Motor neuron (in vitro differentiated cells): ENCODE measurements at regions not wholly inside any gene's neighbourhood (a gene's known extent, or its start where the extent isn't known, plus 50 kb on each side); places are given as distances from the start of the nearest gene placed in this dataset.

Experiments
- ATAC-seq, 8 experiments: fragments of 200-7000 bp; cut with Tn5 transposase; replicated peaks in 6 of 8; 2 replicates each; pipeline ENCODE4 v1.8.0; 2021; ENCODE audit warnings: mild to moderate bottlenecking in 8 of 8, moderate library complexity in 8 of 8
- H3K27ac ChIP-seq, 2 donors: fragments of 250-450 bp; sonication (Bioruptor Pico); 2 replicates each; pipeline ENCODE4 v1.9.0; 2021; ENCODE audit warnings: antibody characterized with exemption in 2 of 2, mild to moderate bottlenecking in 2 of 2, moderate library complexity in 1 of 2
- H3K4me1 ChIP-seq, 2 donors: fragments of 250-450 bp; sonication (Bioruptor Pico); replicated peaks in 1 of 2; 2 replicates each; pipeline ENCODE4 v1.6.1; 2021; ENCODE audit warnings: antibody characterized with exemption in 2 of 2, mild to moderate bottlenecking in 2 of 2, moderate library complexity in 1 of 2
- H3K4me3 ChIP-seq, 5 donors: fragments of 250-450 bp; sonication (Bioruptor Pico); 2 replicates each; pipeline ENCODE4 v1.9.0; 2021; ENCODE audit warnings: antibody characterized with exemption in 5 of 5, mild to moderate bottlenecking in 5 of 5, moderate library complexity in 4 of 5
- WGBS, 10 experiments: fragments of 450-650 bp; shearing (Covaris generic); methylation state at CpG; one replicate each; pipeline ENCODE4 v1.0.0; 2022; 5-methylcytosine and 5-hydroxymethylcytosine counted together
- in situ Hi-C, 9 experiments: fragments of 400-800 bp; cut with MboI; loops; one replicate each; pipeline ENCODE4 v1.15.0; 2021; ENCODE audit warnings: low sequenced_read_pairs in 9 of 9, low pct_unique_long_range_greater_than_20kb in 2 of 9; ENCODE audit not compliant: unreplicated experiment in 9 of 9

DNA sequence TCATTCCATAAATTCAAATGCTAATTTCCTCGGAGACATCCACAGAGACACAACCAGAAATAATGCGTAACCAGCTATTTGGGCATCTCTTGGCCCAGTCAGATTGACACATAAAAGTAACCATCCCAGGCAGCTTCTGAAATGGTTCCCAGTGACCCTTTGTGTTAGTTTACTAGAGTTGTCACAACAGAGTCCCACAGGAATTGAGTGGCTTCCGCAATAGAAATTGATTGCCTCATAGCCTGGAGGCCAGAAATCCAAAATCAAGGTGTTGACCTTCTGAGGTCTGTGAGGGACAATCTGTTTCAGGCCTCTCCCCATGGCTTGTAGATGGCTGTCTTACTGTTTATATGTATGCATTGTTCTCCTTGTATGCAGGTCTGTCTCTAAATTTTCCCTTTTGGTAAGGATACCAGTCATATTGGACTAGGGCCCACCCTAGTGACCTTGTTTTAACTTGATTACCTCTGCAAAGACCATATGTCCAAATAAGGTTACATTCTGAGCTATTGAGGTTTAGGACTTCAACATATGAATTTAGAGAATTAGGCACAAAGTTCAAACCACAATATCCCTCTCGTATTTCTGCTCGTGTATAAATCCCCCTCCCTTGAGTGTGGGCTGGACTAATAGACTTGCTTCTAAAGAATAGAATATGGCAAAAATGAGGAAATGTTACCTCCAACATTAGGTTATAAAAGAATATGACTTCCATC, 78.2 kb upstream of the FGGY start:
- no peak for ATAC-seq
- WGBS, 10 experiments: 51 to 92% (median 68%) methylated on average over 2 to 5 of the region's 5 CpGs
- no peak overlapping the region for H3K4me3 ChIP-seq
- in situ Hi-C loops: no loop called here
- no peak overlapping the region for H3K27ac ChIP-seq
- H3K4me1 ChIP-seq: peaks cover 0 to 12% of the 10 kb centered on the region in 2 donors

DNA sequence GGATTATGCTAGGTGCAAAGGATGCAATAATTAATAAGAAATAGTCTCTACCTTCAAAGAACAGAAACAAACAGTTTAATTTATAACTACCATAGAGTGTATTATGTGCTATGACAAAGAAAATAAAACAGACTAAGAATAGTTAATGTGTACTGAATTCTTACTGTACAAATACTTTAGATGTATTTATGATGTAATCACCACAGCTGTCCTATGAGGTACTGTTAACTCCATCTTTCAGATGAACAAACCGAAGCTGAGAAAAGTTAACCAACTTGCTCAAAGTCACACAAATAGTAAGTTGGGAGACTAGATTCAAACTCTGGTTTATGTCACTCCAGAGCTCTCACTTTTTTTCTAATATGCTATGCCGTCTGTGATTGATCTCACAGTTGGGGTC, 77.0 kb upstream of the FGGY start:
- Histone ChIP-seq H3K4me1 (peaks cover 0 to 5% of the 10 kb centered on the region in 2 donors), H3K27ac (no peak overlapping the region), H3K4me3 (no peak overlapping the region)
- 0 to 100% (median 89%) methylated on average over 1 to 2 of the region's 2 CpGs for WGBS, 10 experiments
- no peak for ATAC-seq
- in situ Hi-C loops: no loop called here

DNA sequence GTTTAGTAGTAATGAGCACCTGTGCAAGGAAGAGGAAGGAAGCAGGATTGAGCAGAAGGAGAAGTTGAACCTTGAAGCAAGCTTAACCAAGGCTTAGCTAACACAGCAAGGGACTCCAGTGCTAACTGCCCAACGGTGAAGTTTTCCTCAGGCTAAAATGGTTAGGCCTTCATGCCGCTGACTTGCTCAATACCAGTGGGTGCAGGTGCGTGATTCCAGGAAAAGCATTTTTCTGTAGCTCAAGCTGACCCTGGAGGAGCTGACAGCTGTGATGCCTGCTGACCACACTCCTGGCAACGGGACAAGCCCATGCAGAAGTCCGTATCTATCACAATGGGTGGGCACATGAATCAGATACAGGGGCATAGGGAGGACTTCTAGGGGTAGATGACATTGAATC, 76.5 kb upstream of the FGGY start:
- in situ Hi-C loops: no loop called here
- H3K4me3 ChIP-seq: no peak overlapping the region
- H3K4me1 ChIP-seq: peaks cover 0 to 3% of the 10 kb centered on the region in 2 donors
- no peak for ATAC-seq
- H3K27ac ChIP-seq: no peak overlapping the region
- 60 to 88% (median 75%) methylated on average over 2 to 5 of the region's 5 CpGs; no CpG with 5 or more reads in 2 of the 10 experiments for WGBS, 10 experiments

DNA sequence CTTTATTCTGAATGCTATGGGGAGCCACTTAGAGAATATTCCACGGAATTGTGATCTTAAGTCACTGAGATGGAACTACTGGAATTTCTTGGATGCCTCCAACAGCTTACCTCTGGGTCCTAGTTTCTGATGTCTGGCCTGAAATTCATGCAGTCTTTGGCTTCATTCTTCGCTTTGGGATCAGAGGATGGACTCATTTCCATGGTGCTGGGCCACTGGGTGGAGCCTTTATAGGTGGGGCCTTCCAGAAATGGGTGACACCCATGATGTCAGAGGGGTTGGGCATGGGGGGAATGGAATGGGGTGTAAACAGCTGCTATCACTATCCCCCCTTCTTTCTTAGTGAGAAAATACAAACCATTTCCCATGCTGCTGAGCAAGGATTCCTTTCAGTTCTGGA, 73.7 kb upstream of the FGGY start:
- in situ Hi-C loops: no loop called here
- Histone ChIP-seq H3K4me1 (peaks cover 0 to 3% of the 10 kb centered on the region in 2 donors), H3K27ac (no peak overlapping the region), H3K4me3 (no peak overlapping the region)
- 10 to 72% (median 58%) methylated on average over 1 to 2 of the region's 2 CpGs; no CpG with 5 or more reads in 3 of the 10 experiments for WGBS, 10 experiments
- peak in 2 of 8 experiments; percentile 84 to 96 for ATAC-seq

DNA sequence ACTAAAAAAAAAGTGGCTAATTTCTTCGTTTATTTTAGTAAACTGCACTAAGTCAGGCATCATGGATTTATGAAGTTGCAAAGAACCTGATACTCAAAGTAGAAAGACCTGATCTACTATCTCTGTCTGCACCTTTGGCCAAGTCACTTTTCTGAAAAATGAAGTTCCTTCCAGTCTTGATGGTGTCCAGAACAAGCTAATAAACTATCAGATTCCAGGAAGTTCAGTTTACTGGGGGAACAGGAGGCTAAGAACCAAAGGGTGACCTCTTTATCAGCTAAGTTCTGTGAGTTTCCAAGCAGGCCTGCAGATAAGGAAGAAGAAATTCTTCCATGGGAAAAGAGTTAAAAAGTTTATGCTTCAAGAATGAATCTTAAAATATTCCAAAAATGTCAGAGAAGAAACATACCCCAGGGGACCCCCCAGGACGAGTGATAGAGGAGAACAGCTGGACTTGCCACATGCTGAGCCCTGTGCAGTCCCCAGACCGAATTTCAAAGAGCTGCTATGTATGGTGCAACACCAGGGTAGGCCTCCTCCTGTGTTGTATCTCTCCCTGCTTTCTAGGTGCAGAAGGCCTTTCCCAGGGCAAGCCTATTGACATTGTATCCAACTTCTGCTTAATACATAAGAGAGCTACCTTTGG, 72.8 kb upstream of the FGGY start:
- in situ Hi-C loops: no loop called here
- 0 to 67% (median 28%) methylated on average over 1 to 3 of the region's 3 CpGs for WGBS, 10 experiments
- Histone ChIP-seq H3K4me1 (no peaks in the 10 kb centered on the region), H3K4me3 (no peak overlapping the region), H3K27ac (no peak overlapping the region)
- no peak for ATAC-seq

DNA sequence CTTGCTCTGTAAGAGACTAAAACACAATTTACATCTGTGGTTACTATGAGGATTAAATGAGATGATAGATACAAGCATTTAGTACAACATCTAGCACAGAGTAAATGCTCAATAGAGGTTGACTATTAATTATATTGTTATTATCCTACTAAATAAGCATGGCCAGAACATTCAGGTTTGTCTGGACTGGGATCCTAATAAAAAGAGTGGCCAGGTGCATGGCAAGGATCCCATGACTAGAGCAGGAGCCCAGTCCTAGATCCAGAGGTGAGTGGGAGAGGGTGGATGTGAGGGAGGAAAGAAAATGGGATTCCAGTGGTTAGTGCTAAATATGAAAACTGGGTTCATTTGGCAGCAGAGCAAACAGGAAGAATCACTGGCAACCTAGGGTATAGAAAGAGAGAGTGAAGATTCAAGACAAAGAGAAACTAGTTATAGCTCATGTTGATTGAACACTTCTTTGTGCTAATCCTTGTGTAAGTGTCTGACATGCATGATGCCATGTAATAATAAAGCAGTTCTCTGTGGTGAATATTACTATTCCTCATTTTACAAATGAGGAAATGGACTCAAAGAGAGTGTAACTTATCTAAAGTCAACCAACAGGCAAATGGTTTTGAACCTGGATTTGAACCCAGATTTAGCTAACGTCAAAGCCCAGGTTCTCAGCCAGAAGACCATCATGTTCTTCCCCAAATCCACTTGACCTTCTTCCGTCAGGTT, 71.1 kb upstream of the FGGY start:
- in situ Hi-C loops: no loop called here

DNA sequence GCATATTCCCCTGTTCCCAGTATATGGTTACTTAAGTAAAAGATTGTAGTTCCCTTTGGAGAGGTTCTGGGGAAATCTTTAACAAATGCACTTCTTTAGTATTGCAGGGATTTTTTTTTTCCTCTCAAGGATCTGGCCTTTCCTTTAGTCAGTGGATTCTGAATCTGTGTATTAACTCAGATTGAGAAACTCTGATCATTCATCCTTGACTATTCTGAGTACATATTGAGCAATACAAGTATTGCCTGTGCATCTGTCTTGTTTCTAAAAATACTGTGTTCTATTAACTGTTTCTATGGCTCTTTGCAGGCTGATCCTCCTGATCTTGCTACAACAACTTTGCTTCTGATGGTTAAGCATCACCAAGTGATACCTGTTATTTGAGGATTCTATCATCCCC, 67.8 kb upstream of the FGGY start:
- Histone ChIP-seq H3K4me1 (peaks cover 15 to 25% of the 10 kb centered on the region in 2 donors), H3K27ac (no peak overlapping the region), H3K4me3 (no peak overlapping the region)
- in situ Hi-C loops: no loop called here
- ATAC-seq: peak in 2 of 8 experiments; percentile 46 to 60

More for the DNA sequence above, 71.1 kb upstream of the FGGY start:
- WGBS, 10 experiments: 52 to 90% (median 85%) methylated on average over 1 to 2 of the region's 2 CpGs; no CpG with 5 or more reads in 4 of the 10 experiments
- Histone ChIP-seq H3K4me1 (peaks cover 3 to 6% of the 10 kb centered on the region in 2 donors), H3K4me3 (no peak overlapping the region), H3K27ac (no peak overlapping the region)
- ATAC-seq: no peak

DNA sequence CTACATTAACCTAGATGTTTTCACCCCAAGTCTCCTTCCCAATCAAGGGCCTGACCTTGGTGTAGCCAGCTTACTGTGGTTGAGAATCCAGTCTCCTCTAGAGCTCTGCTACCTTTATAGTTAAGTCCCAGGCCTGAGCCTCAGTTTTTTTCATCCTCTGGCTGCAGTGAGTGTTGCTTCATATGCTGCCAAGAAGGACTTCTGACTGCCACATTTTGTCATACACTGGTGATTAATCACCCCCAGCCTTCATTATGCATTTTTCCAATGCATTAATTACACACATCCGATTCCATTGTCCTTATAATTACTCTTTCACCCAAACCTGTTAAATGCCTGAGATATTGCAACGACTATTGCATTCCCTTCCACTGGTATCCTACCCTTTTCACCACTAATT, 66.3 kb upstream of the FGGY start:
- peak in 2 of 8 experiments; percentile 34 to 42 for ATAC-seq
- WGBS, 10 experiments: 29 to 100% (median 65%) methylated on average over 1 to 2 of the region's 2 CpGs; no CpG with 5 or more reads in 1 of the 10 experiments
- Histone ChIP-seq H3K4me3 (no peak overlapping the region), H3K4me1 (peaks cover 15 to 34% of the 10 kb centered on the region in 2 donors), H3K27ac (no peak overlapping the region)
- in situ Hi-C loops: no loop called here

DNA sequence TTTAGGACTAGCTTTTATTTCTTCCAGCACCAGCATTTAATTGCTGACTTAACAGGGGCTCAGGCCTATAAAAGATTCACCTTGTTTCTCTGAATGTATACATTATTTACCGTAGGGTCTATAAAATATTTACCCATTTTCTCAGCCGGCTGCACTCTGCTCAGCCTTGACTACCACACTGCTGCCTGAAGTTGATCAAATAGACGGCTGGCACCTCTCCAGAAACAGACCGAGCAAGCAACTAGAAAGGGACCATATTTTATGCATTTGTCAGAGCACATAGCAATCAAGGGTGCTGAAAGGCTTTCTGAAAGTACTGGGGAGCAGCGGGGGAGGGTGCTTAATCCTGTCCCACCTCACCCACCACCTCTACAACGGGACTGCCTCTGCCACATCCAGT, 64.7 kb upstream of the FGGY start:
- no peak overlapping the region for H3K27ac ChIP-seq
- 33 to 68% (median 50%) methylated on average over 1 to 6 of the region's 6 CpGs; no CpG with 5 or more reads in 3 of the 10 experiments for WGBS, 10 experiments
- peaks cover 15 to 35% of the 10 kb centered on the region in 2 donors for H3K4me1 ChIP-seq
- peak in 5 of 8 experiments; percentile 68 to 96 (median 82) for ATAC-seq
- in situ Hi-C loops: no loop called here
- no peak overlapping the region for H3K4me3 ChIP-seq

DNA sequence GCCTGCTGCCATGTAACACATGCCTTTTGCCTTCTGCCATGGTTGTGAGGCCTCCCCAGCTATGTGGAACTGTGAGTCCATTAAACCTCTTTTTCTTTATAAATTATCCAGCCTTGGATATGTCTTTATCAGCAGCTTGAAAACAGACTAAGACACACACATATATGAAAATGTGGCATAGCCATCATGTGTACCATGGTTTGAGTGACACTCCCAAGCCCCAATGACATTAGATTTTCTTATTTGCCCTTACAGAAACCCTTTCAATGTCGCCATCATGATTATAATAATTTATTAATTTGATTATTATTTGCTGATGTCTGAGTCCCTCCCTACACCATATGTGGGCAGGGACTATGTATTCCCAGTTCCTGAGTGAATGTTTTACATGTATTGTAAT, 63.5 kb upstream of the FGGY start:
- WGBS, 10 experiments: 11 to 100% (median 71%) methylated on average over 1 of the region's 1 CpG; no CpG with 5 or more reads in 1 of the 10 experiments
- Histone ChIP-seq H3K4me3 (no peak overlapping the region), H3K4me1 (peaks cover 23 to 46% of the 10 kb centered on the region in 2 donors), H3K27ac (no peak overlapping the region)
- in situ Hi-C loops: no loop called here
- ATAC-seq: no peak

DNA sequence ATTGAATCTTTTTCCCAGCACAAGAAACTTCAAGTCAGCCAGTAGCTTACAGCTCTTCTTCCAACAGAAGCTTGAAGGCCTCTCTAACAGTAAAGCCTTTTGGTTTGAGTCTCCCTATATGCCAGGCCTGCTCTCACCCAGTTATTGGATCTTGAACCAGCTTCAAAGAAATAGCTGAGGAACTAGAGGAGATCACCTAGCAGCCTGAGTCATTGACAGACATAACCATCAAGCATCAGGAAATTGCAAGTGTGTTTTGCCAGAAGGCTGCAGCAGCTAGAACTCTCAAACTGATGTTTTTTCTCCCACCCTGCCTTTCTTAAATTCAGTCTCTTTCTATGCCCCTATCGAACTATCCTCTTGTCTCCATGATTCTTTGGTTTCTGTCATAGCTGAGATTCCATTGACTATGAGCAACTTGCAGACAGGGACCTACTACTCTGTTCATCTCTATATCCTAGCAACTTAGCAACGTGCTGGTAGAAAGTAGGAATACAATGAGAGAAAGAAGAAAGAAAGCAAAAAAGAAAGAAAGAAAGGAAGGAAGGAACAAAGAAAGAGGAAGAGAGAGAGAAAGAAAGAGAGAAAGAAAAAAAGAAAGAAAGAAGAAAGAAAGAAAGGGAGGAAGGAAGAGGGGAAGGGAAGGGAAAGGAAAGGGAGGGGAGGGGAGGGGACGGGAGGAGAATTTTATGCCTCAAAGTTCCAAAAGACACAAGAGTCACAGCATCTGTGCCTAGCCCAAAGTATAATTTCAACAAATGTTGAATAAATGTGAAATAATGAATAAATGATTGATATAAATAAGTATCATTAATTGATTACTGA, 60.0 kb upstream of the FGGY start:
- no peak for ATAC-seq
- no peak overlapping the region for H3K27ac ChIP-seq
- in situ Hi-C loops: no loop called here
- WGBS, 10 experiments: 69 to 96% (median 89%) methylated on average over 1 to 3 of the region's 3 CpGs; no CpG with 5 or more reads in 2 of the 10 experiments
- peaks cover 27 to 42% of the 10 kb centered on the region in 2 donors for H3K4me1 ChIP-seq
- H3K4me3 ChIP-seq: no peak overlapping the region

DNA sequence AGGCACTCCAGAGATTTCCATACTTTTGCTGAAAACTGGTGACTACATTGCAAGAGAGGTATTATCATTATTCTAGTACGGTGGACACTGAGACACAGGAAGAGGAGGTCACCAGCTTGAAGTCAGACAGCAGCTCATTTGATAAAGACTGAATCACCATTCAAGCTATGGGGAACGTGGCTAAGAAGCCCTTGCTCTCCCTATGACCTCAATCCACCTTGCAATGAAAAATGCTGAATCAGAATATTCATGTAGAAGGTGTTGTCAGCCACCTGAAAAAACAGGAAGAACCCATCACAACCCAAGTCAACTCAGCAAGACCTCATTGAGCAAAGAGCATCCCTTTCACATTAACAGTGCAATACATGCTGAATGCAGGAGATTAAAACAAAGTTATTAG, 59.0 kb upstream of the FGGY start:
- Histone ChIP-seq H3K4me1 (peaks cover 18 to 33% of the 10 kb centered on the region in 2 donors), H3K4me3 (no peak overlapping the region), H3K27ac (peak overlapping the region; percentile 11 to 55)
- 0 to 69% (median 38%) methylated on average over 1 to 2 of the region's 2 CpGs for WGBS, 10 experiments
- peak in 6 of 8 experiments; percentile 66 to 83 (median 72) for ATAC-seq
- in situ Hi-C loops: no loop called here
